Keratinocyte (primary cell): ENCODE measurements at regions not wholly inside any gene's neighbourhood (a gene's known extent, or its start where the extent isn't known, plus 50 kb on each side); places are given as distances from the start of the nearest gene placed in this dataset.

Source experiments
- EZH2 ChIP-seq: IDR thresholded peaks from one replicate; pipeline ENCODE4 v1.6.1; 2012; ENCODE audit warnings: inconsistent platforms, mild to moderate bottlenecking, low read length, moderate library complexity
- TF ChIP-seq, protein P1 (sequence below), 3 experiments: IDR thresholded peaks in 1 of 3; conservative IDR thresholded peaks in 1 of 3; optimal IDR thresholded peaks in 1 of 3; 2 replicates in 2 of 3; 3 replicates in 1 of 3; pipeline versions ENCODE3 to v1.5.1; 2011; ENCODE audit warnings: low read length in 3 of 3, mild to moderate bottlenecking in 3 of 3, moderate library complexity in 2 of 3, control low read depth in 1 of 3, inconsistent platforms in 1 of 3; ENCODE audit not compliant: insufficient read depth in 2 of 3; ENCODE audit errors: extremely low read depth in 1 of 3

GRCh38 chr5:4011943-4012342, 416.3 kb downstream of the IRX1 start:
- TF ChIP-seq, protein P1, sequence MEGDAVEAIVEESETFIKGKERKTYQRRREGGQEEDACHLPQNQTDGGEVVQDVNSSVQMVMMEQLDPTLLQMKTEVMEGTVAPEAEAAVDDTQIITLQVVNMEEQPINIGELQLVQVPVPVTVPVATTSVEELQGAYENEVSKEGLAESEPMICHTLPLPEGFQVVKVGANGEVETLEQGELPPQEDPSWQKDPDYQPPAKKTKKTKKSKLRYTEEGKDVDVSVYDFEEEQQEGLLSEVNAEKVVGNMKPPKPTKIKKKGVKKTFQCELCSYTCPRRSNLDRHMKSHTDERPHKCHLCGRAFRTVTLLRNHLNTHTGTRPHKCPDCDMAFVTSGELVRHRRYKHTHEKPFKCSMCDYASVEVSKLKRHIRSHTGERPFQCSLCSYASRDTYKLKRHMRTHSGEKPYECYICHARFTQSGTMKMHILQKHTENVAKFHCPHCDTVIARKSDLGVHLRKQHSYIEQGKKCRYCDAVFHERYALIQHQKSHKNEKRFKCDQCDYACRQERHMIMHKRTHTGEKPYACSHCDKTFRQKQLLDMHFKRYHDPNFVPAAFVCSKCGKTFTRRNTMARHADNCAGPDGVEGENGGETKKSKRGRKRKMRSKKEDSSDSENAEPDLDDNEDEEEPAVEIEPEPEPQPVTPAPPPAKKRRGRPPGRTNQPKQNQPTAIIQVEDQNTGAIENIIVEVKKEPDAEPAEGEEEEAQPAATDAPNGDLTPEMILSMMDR (optimal IDR thresholded peaks at IDR 0.05 in 1 of 3, IDR thresholded peaks at IDR 0.05 in 1 of 3, conservative IDR thresholded peaks at IDR 0.05 in 1 of 3; ENCODE audit: extremely low read depth in 1 of 3, insufficient read depth in 2 of 3, low read length in 3 of 3) = no peak
- TF ChIP-seq EZH2 = no peak
